ENCODE measurements at regions not wholly inside any gene's neighbourhood (a gene's known extent, or its start where the extent isn't known, plus 50 kb on each side); places are given as distances from the start of the nearest gene placed in this dataset.

DNA sequence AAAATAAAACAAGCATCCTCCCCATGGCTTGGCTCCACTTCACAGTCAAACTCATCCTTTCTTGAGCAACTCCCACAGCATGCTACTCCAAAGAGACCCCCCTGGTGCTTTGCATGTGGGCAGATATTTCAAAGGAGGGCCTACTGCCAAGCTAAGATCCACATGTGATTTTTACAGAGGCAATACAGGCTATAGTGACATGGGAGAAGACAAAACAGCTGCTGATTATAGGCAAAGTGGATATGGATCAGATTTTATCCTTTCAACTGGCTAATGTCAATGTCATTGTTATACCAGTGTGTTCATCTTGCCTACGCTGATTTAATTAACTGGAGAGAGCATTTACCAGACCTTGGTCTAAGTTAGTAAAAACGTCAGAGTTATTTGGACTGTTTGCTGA, 328.3 kb downstream of the KLHL13 start:
- CTCF ChIA-PET: interaction anchor here (0.7 kb wide), 1 partner anchor 524 kb away, joined by 4 read pairs; no protein-coding TSS in a partner anchor
- H3K36me3 ChIP-seq (ENCODE audit: control insufficient read depth in 2 of 2, insufficient read depth in 1 of 2, low read length in 2 of 2): no peaks in the 10 kb centered on the region
- no peak overlapping the region for H3K4me3 ChIP-seq (ENCODE audit: low read depth, low read length)
- POLR2A ChIA-PET: no interaction called here
- no peaks in the 10 kb centered on the region for H3K9me3 ChIP-seq (ENCODE audit: control insufficient read depth, insufficient read depth, low read depth, low read length)
- TF ChIP-seq, protein P1, sequence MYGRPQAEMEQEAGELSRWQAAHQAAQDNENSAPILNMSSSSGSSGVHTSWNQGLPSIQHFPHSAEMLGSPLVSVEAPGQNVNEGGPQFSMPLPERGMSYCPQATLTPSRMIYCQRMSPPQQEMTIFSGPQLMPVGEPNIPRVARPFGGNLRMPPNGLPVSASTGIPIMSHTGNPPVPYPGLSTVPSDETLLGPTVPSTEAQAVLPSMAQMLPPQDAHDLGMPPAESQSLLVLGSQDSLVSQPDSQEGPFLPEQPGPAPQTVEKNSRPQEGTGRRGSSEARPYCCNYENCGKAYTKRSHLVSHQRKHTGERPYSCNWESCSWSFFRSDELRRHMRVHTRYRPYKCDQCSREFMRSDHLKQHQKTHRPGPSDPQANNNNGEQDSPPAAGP (tag by site-specific recombination; IDR thresholded peaks at IDR 0.05): no peak
- no peak overlapping the region for H3K27ac ChIP-seq (ENCODE audit: extremely low read depth, low read depth, low read length)
- H3K4me1 ChIP-seq (ENCODE audit: control insufficient read depth, insufficient read depth, low read length): no peaks in the 10 kb centered on the region

DNA sequence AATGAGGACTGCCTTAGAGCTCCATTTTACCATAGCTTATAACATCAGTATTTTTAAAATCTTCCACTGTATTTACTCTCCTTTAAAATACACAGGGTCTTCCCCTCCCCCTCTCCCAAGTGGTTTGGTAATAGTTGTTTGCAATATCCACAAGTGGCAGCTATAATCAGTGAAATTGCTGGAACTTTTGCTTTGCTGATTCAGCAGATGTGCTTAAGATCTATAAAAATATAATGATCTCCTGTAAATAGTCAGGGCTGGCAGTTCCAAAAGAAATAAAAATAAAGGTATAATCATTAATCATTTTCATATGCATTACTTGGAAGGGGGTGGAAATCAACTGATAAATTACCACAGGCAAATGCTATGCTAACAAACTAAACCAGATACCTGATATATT, 345.2 kb downstream of the KLHL13 start:
- Histone ChIP-seq H3K27ac (ENCODE audit: extremely low read depth, low read depth, low read length) (no peak overlapping the region), H3K4me3 (ENCODE audit: low read depth, low read length) (no peak overlapping the region), H3K4me1 (ENCODE audit: control insufficient read depth, insufficient read depth, low read length) (no peaks in the 10 kb centered on the region), H3K9me3 (ENCODE audit: control insufficient read depth, insufficient read depth, low read depth, low read length) (no peaks in the 10 kb centered on the region), H3K36me3 (ENCODE audit: control insufficient read depth in 2 of 2, insufficient read depth in 1 of 2, low read length in 2 of 2) (no peaks in the 10 kb centered on the region)
- CTCF ChIA-PET: interaction anchor here (1.5 kb wide), 1 partner anchor 28 kb away, joined by 3 read pairs; no protein-coding TSS in a partner anchor
- TF ChIP-seq, protein P2, sequence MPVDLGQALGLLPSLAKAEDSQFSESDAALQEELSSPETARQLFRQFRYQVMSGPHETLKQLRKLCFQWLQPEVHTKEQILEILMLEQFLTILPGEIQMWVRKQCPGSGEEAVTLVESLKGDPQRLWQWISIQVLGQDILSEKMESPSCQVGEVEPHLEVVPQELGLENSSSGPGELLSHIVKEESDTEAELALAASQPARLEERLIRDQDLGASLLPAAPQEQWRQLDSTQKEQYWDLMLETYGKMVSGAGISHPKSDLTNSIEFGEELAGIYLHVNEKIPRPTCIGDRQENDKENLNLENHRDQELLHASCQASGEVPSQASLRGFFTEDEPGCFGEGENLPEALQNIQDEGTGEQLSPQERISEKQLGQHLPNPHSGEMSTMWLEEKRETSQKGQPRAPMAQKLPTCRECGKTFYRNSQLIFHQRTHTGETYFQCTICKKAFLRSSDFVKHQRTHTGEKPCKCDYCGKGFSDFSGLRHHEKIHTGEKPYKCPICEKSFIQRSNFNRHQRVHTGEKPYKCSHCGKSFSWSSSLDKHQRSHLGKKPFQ (tag by site-specific recombination; IDR thresholded peaks at IDR 0.05): no peak
- TF ChIP-seq SCRT1 (tag by site-specific recombination; IDR thresholded peaks at IDR 0.05; ENCODE audit: borderline replicate concordance) (no peak), BCL11B (tag by site-specific recombination; IDR thresholded peaks at IDR 0.05; ENCODE audit: low read depth) (no peak), ZNF341 (tag by site-specific recombination; IDR thresholded peaks at IDR 0.05; ENCODE audit: low read depth) (no peak), TCF7L2 (IDR thresholded peaks at IDR 0.05; ENCODE audit: borderline replicate concordance, low read depth, low read length) (no peak), KLF9 (tag by site-specific recombination; IDR thresholded peaks at IDR 0.05; ENCODE audit: low read depth) (no peak), ZNF76 (tag by site-specific recombination; IDR thresholded peaks at IDR 0.05; ENCODE audit: borderline replicate concordance, low read depth) (no peak), ZNF391 (tag by site-specific recombination; IDR thresholded peaks at IDR 0.05; ENCODE audit: borderline replicate concordance, low read depth) (no peak), ZSCAN16 (tag by site-specific recombination; IDR thresholded peaks at IDR 0.05) (no peak)
- TF ChIP-seq, protein P3, sequence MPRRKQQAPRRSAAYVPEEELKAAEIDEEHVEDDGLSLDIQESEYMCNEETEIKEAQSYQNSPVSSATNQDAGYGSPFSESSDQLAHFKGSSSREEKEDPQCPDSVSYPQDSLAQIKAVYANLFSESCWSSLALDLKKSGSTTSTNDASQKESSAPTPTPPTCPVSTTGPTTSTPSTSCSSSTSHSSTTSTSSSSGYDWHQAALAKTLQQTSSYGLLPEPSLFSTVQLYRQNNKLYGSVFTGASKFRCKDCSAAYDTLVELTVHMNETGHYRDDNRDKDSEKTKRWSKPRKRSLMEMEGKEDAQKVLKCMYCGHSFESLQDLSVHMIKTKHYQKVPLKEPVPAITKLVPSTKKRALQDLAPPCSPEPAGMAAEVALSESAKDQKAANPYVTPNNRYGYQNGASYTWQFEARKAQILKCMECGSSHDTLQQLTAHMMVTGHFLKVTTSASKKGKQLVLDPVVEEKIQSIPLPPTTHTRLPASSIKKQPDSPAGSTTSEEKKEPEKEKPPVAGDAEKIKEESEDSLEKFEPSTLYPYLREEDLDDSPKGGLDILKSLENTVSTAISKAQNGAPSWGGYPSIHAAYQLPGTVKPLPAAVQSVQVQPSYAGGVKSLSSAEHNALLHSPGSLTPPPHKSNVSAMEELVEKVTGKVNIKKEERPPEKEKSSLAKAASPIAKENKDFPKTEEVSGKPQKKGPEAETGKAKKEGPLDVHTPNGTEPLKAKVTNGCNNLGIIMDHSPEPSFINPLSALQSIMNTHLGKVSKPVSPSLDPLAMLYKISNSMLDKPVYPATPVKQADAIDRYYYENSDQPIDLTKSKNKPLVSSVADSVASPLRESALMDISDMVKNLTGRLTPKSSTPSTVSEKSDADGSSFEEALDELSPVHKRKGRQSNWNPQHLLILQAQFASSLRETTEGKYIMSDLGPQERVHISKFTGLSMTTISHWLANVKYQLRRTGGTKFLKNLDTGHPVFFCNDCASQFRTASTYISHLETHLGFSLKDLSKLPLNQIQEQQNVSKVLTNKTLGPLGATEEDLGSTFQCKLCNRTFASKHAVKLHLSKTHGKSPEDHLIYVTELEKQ (tag by site-specific recombination; IDR thresholded peaks at IDR 0.05; ENCODE audit: borderline replicate concordance): no peak
- TF ChIP-seq, protein P4, sequence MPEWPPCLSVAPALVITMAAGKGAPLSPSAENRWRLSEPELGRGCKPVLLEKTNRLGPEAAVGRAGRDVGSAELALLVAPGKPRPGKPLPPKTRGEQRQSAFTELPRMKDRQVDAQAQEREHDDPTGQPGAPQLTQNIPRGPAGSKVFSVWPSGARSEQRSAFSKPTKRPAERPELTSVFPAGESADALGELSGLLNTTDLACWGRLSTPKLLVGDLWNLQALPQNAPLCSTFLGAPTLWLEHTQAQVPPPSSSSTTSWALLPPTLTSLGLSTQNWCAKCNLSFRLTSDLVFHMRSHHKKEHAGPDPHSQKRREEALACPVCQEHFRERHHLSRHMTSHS (tag by site-specific recombination; IDR thresholded peaks at IDR 0.05): no peak
- POLR2A ChIA-PET: no interaction called here

DNA sequence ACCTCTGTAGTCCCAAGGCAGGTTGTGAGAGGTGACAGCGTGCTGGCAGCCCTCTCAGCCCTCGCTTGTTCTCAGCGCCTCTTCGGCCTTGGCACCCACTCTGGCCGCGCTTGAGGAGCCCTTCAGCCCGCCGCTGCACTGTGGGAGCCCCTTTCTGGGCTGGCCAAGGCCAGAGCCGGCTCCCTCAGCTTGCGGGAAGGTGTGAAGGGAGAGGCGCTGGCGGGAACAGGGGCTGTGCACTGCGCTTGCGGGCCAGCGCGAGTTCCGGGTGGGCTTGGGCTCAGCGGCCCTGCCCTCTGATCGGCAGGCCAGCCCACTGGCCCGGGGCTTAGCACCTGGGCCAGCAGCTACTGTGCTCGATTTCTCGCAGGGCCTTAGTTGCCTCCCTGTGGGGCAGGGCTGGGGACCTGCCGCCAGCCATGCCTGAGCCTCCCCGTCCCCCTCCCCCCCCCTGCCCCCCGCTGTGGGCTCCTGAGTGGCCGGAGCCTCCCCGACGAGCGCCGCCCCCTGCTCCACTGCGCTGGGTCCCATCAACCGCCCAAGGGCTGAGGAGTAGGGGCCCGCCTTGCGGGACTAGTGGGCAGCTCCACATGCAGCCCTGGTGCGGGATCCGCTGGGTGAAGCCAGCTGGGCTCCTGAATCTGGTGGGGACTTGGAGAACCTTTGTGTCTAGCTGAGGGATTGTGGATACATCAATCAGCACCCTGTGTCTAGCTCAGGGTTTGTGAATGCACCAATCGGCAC, 347.6 kb downstream of the KLHL13 start:
- Histone ChIP-seq H3K27ac (ENCODE audit: extremely low read depth, low read depth, low read length) (no peak overlapping the region), H3K36me3 (ENCODE audit: control insufficient read depth in 2 of 2, insufficient read depth in 1 of 2, low read length in 2 of 2) (no peaks in the 10 kb centered on the region), H3K4me1 (ENCODE audit: control insufficient read depth, insufficient read depth, low read length) (no peaks in the 10 kb centered on the region), H3K4me3 (ENCODE audit: low read depth, low read length) (no peak overlapping the region), H3K9me3 (ENCODE audit: control insufficient read depth, insufficient read depth, low read depth, low read length) (no peaks in the 10 kb centered on the region)
- CTCF ChIA-PET: no interaction called here
- POLR2A ChIA-PET: no interaction called here
- TF ChIP-seq, protein P5, sequence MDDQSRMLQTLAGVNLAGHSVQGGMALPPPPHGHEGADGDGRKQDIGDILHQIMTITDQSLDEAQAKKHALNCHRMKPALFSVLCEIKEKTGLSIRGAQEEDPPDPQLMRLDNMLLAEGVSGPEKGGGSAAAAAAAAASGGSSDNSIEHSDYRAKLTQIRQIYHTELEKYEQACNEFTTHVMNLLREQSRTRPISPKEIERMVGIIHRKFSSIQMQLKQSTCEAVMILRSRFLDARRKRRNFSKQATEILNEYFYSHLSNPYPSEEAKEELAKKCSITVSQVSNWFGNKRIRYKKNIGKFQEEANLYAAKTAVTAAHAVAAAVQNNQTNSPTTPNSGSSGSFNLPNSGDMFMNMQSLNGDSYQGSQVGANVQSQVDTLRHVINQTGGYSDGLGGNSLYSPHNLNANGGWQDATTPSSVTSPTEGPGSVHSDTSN (CRISPR knock-in tag; IDR thresholded peaks at IDR 0.05): no peak
- TF ChIP-seq KLF7 (tag by site-specific recombination; IDR thresholded peaks at IDR 0.05; ENCODE audit: borderline replicate concordance) (no peak), ZFP37 (tag by site-specific recombination; IDR thresholded peaks at IDR 0.05) (no peak), SP7 (tag by site-specific recombination; IDR thresholded peaks at IDR 0.05) (no peak), HOXA7 (CRISPR knock-in tag; IDR thresholded peaks at IDR 0.05; ENCODE audit: borderline replicate concordance) (no peak), ZNF707 (tag by site-specific recombination; IDR thresholded peaks at IDR 0.05) (no peak), ZNF324 (tag by site-specific recombination; IDR thresholded peaks at IDR 0.05) (no peak), ZNF843 (tag by site-specific recombination; IDR thresholded peaks at IDR 0.05) (no peak), ZNF341 (tag by site-specific recombination; IDR thresholded peaks at IDR 0.05; ENCODE audit: low read depth) (no peak), IKZF3 (tag by site-specific recombination; IDR thresholded peaks at IDR 0.05) (no peak), ZNF16 (tag by site-specific recombination; IDR thresholded peaks at IDR 0.05; ENCODE audit: low read depth) (no peak), ZNF37A (tag by site-specific recombination; IDR thresholded peaks at IDR 0.05) (no peak)

Data from HEK293 (cell line).